ENCODE measurements at regions not wholly inside any gene's neighbourhood (a gene's known extent, or its start where the extent isn't known, plus 50 kb on each side); places are given as distances from the start of the nearest gene placed in this dataset.
"Not testable (repeated sequence)": the region's sequence is repeated elsewhere in the genome, so short reads cannot be mapped to it uniquely, and the experiment has no call there.

DNA sequence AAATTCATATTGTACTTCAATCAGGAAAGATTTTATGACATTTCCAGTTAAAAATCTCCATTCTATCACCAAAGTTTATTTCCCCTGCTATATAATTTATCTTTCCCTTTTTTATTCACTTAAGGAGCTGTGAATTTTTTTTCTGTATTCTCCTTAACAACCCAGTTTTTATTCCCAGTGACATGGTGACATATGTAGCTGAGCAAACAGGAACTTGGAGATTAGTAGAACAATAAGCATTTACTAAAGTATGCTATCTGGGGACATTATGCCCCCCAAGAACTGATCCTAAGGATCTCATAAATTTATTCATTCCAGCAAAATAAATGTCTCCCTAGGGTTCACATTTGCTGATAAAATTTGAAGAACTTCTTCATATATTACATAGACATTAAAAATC is 1044.0 kb upstream of the CDH6 start:
- Histone ChIP-seq H3K27me3 (ENCODE audit: low read depth, low read length) (no peaks in the 10 kb centered on the region), H3K27ac (ENCODE audit: low read length) (no peak overlapping the region), H3K36me3 (ENCODE audit: control insufficient read depth in 1 of 2, insufficient read depth in 2 of 2, low read length in 2 of 2) (no peaks in the 10 kb centered on the region), H3K9me3 (ENCODE audit: control insufficient read depth in 1 of 2, low read length in 2 of 2) (no peaks in the 10 kb centered on the region), H3K4me3 (ENCODE audit: low read depth in 1 of 2, low read length in 2 of 2) (no peak overlapping the region), H3K4me1 (ENCODE audit: control insufficient read depth in 1 of 2, insufficient read depth in 2 of 2, low read length in 2 of 2) (no peaks in the 10 kb centered on the region)

- no peak overlapping the region for H3K4me3 ChIP-seq (ENCODE audit: low read depth in 1 of 2, low read length in 2 of 2)
- no peaks in the 10 kb centered on the region for H3K36me3 ChIP-seq (ENCODE audit: control insufficient read depth in 1 of 2, insufficient read depth in 2 of 2, low read length in 2 of 2)
- no peaks in the 10 kb centered on the region for H3K9me3 ChIP-seq (ENCODE audit: control insufficient read depth in 1 of 2, low read length in 2 of 2)
- H3K27me3 ChIP-seq (ENCODE audit: low read depth, low read length): no peaks in the 10 kb centered on the region
- no peaks in the 10 kb centered on the region for H3K4me1 ChIP-seq (ENCODE audit: control insufficient read depth in 1 of 2, insufficient read depth in 2 of 2, low read length in 2 of 2)
- H3K27ac ChIP-seq (ENCODE audit: low read length): no peak overlapping the region
Observed at GRCh38 chr5:30147976-30148375, 1045.5 kb upstream of the CDH6 start.

DNA sequence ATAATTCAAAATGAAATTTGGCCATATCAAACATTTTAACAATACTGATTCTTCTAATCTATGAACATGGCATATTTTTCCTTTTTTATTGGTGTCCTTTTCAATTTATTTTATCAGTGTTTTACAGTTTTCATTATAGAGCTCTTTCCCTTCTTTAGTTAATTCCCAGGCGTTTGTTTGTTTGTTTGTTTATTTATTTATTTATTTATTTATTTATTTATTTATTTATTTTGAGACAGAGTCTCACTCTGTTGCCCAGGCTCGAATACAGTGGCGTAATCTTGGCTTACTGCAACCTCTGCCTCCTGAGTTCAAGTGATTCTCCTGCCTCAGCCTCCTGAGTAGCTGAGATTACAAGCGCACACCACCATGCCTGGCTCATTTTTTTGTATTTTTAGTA is 1049.4 kb upstream of the CDH6 start:
- not testable (repeated sequence) for H3K27me3 ChIP-seq (ENCODE audit: low read depth, low read length); H3K27ac ChIP-seq (ENCODE audit: low read length); H3K4me1 ChIP-seq (ENCODE audit: control insufficient read depth in 1 of 2, insufficient read depth in 2 of 2, low read length in 2 of 2); H3K36me3 ChIP-seq (ENCODE audit: control insufficient read depth in 1 of 2, insufficient read depth in 2 of 2, low read length in 2 of 2); H3K9me3 ChIP-seq (ENCODE audit: control insufficient read depth in 1 of 2, low read length in 2 of 2); H3K4me3 ChIP-seq (ENCODE audit: low read depth in 1 of 2, low read length in 2 of 2)

GRCh38 chr5:30142432-30142831 is 1051.1 kb upstream of the CDH6 start:
- no peaks in the 10 kb centered on the region for H3K9me3 ChIP-seq (ENCODE audit: control insufficient read depth in 1 of 2, low read length in 2 of 2)
- H3K36me3 ChIP-seq (ENCODE audit: control insufficient read depth in 1 of 2, insufficient read depth in 2 of 2, low read length in 2 of 2): no peaks in the 10 kb centered on the region
- H3K4me1 ChIP-seq (ENCODE audit: control insufficient read depth in 1 of 2, insufficient read depth in 2 of 2, low read length in 2 of 2): no peaks in the 10 kb centered on the region
- no peak overlapping the region for H3K27ac ChIP-seq (ENCODE audit: low read length)
- H3K4me3 ChIP-seq (ENCODE audit: low read depth in 1 of 2, low read length in 2 of 2): no peak overlapping the region
- no peaks in the 10 kb centered on the region for H3K27me3 ChIP-seq (ENCODE audit: low read depth, low read length)

GRCh38 chr5:30121043-30121442 is 1072.4 kb upstream of the CDH6 start:
- Histone ChIP-seq H3K4me3 (ENCODE audit: low read depth in 1 of 2, low read length in 2 of 2) (no peak overlapping the region), H3K27me3 (ENCODE audit: low read depth, low read length) (no peaks in the 10 kb centered on the region), H3K9me3 (ENCODE audit: control insufficient read depth in 1 of 2, low read length in 2 of 2) (peaks cover 0 to 4% of the 10 kb centered on the region in 2 donors), H3K27ac (ENCODE audit: low read length) (no peak overlapping the region), H3K4me1 (ENCODE audit: control insufficient read depth in 1 of 2, insufficient read depth in 2 of 2, low read length in 2 of 2) (no peaks in the 10 kb centered on the region), H3K36me3 (ENCODE audit: control insufficient read depth in 1 of 2, insufficient read depth in 2 of 2, low read length in 2 of 2) (no peaks in the 10 kb centered on the region)

- H3K36me3 ChIP-seq (ENCODE audit: control insufficient read depth in 1 of 2, insufficient read depth in 2 of 2, low read length in 2 of 2): no peaks in the 10 kb centered on the region
- no peaks in the 10 kb centered on the region for H3K27me3 ChIP-seq (ENCODE audit: low read depth, low read length)
- no peaks in the 10 kb centered on the region for H3K4me1 ChIP-seq (ENCODE audit: control insufficient read depth in 1 of 2, insufficient read depth in 2 of 2, low read length in 2 of 2)
- no peaks in the 10 kb centered on the region for H3K9me3 ChIP-seq (ENCODE audit: control insufficient read depth in 1 of 2, low read length in 2 of 2)
- H3K4me3 ChIP-seq (ENCODE audit: low read depth in 1 of 2, low read length in 2 of 2): no peak overlapping the region
- no peak overlapping the region for H3K27ac ChIP-seq (ENCODE audit: low read length)
Observed at GRCh38 chr5:30117135-30117534, 1076.4 kb upstream of the CDH6 start.

DNA sequence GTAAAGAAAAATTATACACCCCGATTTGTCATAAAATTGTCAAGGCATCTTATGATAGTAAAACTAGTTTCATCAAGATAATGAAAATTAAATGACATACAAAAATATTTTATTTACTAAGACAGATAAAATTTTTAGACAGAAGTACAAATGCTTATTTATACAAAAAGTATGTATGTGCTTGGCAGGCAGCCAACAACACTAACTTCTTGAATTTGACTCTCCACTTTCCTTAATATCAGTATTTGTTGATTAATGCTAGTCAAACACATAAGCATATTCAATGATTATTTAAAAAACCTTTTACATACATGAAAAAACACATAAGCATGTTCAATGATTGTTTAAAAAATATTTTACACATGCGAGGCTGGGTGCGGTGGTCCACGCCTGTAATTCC is 1079.9 kb upstream of the CDH6 start:
- Histone ChIP-seq H3K4me1 (ENCODE audit: control insufficient read depth in 1 of 2, insufficient read depth in 2 of 2, low read length in 2 of 2) (no peaks in the 10 kb centered on the region), H3K36me3 (ENCODE audit: control insufficient read depth in 1 of 2, insufficient read depth in 2 of 2, low read length in 2 of 2) (no peaks in the 10 kb centered on the region)

DNA sequence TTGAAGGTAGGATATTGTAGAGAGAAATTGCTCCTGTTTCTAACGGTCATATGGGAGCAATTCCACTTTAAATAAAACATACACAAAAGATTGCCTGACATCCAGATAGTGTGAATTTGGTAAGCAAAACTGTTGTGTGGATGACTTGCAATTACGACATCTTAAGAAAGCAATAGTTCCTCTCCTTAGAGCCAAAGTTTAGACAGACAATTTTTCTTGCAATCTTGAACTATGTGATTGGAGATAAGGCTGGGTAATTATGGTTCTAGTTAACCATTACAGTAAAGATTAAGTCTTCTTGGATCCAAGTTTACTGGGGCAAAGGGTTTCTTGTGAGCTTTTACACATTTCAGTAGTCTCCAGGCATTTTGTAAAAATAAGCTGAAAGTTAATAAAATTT is 1080.6 kb upstream of the CDH6 start:
- no peaks in the 10 kb centered on the region for H3K4me1 ChIP-seq (ENCODE audit: control insufficient read depth in 1 of 2, insufficient read depth in 2 of 2, low read length in 2 of 2)
- no peaks in the 10 kb centered on the region for H3K27me3 ChIP-seq (ENCODE audit: low read depth, low read length)
- H3K36me3 ChIP-seq (ENCODE audit: control insufficient read depth in 1 of 2, insufficient read depth in 2 of 2, low read length in 2 of 2): no peaks in the 10 kb centered on the region
- H3K27ac ChIP-seq (ENCODE audit: low read length): no peak overlapping the region
- no peaks in the 10 kb centered on the region for H3K9me3 ChIP-seq (ENCODE audit: control insufficient read depth in 1 of 2, low read length in 2 of 2)
- no peak overlapping the region for H3K4me3 ChIP-seq (ENCODE audit: low read depth in 1 of 2, low read length in 2 of 2)

More for the DNA sequence above, 1079.9 kb upstream of the CDH6 start:
- Histone ChIP-seq H3K27me3 (ENCODE audit: low read depth, low read length) (no peaks in the 10 kb centered on the region), H3K4me3 (ENCODE audit: low read depth in 1 of 2, low read length in 2 of 2) (no peak overlapping the region), H3K27ac (ENCODE audit: low read length) (no peak overlapping the region), H3K9me3 (ENCODE audit: control insufficient read depth in 1 of 2, low read length in 2 of 2) (no peaks in the 10 kb centered on the region)

DNA sequence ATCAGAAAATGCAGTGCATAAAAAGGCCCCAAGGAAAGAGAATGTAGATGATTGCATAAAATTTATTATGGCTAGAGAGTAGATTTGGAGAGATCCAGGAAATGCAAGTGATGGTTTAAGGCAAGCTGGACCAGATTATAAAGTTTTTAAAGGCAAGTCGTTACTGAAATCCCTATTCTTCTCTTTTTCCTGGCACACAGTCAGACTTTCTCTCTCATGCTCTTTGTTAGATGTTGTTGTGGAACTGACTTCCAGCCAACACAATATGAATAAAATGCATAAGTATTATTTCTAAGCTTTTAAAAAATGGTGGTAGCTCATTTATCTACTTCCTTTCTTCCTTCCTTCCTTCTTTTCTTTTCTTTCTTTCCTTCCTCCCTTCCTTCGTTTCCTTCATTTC is 1085.4 kb upstream of the CDH6 start:
- no peaks in the 10 kb centered on the region for H3K9me3 ChIP-seq (ENCODE audit: control insufficient read depth in 1 of 2, low read length in 2 of 2)
- H3K27ac ChIP-seq (ENCODE audit: low read length): no peak overlapping the region
- H3K4me3 ChIP-seq (ENCODE audit: low read depth in 1 of 2, low read length in 2 of 2): no peak overlapping the region
- H3K27me3 ChIP-seq (ENCODE audit: low read depth, low read length): no peaks in the 10 kb centered on the region
- H3K36me3 ChIP-seq (ENCODE audit: control insufficient read depth in 1 of 2, insufficient read depth in 2 of 2, low read length in 2 of 2): no peaks in the 10 kb centered on the region
- H3K4me1 ChIP-seq (ENCODE audit: control insufficient read depth in 1 of 2, insufficient read depth in 2 of 2, low read length in 2 of 2): no peaks in the 10 kb centered on the region

DNA sequence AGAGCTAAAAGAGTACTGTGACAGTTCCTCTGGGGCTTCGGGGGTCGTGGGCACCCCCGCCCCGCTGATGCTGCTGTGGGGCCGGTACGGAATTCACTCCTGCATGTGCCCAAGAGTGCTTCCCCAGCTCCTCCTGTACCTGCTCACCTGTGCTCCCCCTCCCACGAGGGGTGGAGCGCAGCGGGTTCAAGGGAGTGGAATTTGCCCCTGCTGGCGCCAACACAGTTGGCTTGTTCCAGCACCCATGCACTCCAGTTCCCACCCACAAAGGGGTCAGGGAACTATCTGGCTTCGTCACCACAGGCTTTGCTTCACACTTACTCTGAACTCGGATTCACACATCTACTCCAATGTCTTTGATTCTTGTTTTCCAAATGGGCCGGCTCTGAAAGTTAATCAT is 1086.9 kb upstream of the CDH6 start:
- Histone ChIP-seq H3K4me1 (ENCODE audit: control insufficient read depth in 1 of 2, insufficient read depth in 2 of 2, low read length in 2 of 2) (no peaks in the 10 kb centered on the region), H3K9me3 (ENCODE audit: control insufficient read depth in 1 of 2, low read length in 2 of 2) (no peaks in the 10 kb centered on the region), H3K27ac (ENCODE audit: low read length) (no peak overlapping the region), H3K4me3 (ENCODE audit: low read depth in 1 of 2, low read length in 2 of 2) (no peak overlapping the region), H3K27me3 (ENCODE audit: low read depth, low read length) (no peaks in the 10 kb centered on the region), H3K36me3 (ENCODE audit: control insufficient read depth in 1 of 2, insufficient read depth in 2 of 2, low read length in 2 of 2) (no peaks in the 10 kb centered on the region)

GRCh38 chr5:30104872-30105596 is 1088.5 kb upstream of the CDH6 start:
- Histone ChIP-seq H3K27ac (ENCODE audit: low read length) (no peak overlapping the region), H3K4me1 (ENCODE audit: control insufficient read depth in 1 of 2, insufficient read depth in 2 of 2, low read length in 2 of 2) (no peaks in the 10 kb centered on the region), H3K4me3 (ENCODE audit: low read depth in 1 of 2, low read length in 2 of 2) (no peak overlapping the region), H3K9me3 (ENCODE audit: control insufficient read depth in 1 of 2, low read length in 2 of 2) (no peaks in the 10 kb centered on the region), H3K36me3 (ENCODE audit: control insufficient read depth in 1 of 2, insufficient read depth in 2 of 2, low read length in 2 of 2) (no peaks in the 10 kb centered on the region), H3K27me3 (ENCODE audit: low read depth, low read length) (no peaks in the 10 kb centered on the region)

- no peaks in the 10 kb centered on the region for H3K27me3 ChIP-seq (ENCODE audit: low read depth, low read length)
- no peak overlapping the region for H3K4me3 ChIP-seq (ENCODE audit: low read depth in 1 of 2, low read length in 2 of 2)
- no peaks in the 10 kb centered on the region for H3K36me3 ChIP-seq (ENCODE audit: control insufficient read depth in 1 of 2, insufficient read depth in 2 of 2, low read length in 2 of 2)
- H3K4me1 ChIP-seq (ENCODE audit: control insufficient read depth in 1 of 2, insufficient read depth in 2 of 2, low read length in 2 of 2): no peaks in the 10 kb centered on the region
- no peaks in the 10 kb centered on the region for H3K9me3 ChIP-seq (ENCODE audit: control insufficient read depth in 1 of 2, low read length in 2 of 2)
- H3K27ac ChIP-seq (ENCODE audit: low read length): no peak overlapping the region
Observed at GRCh38 chr5:30103452-30104202, 1089.9 kb upstream of the CDH6 start.

All from muscle layer of duodenum (tissue), 2 donors.